ENCODE measurements at regions not wholly inside any gene's neighbourhood (a gene's known extent, or its start where the extent isn't known, plus 50 kb on each side); places are given as distances from the start of the nearest gene placed in this dataset.

DNA sequence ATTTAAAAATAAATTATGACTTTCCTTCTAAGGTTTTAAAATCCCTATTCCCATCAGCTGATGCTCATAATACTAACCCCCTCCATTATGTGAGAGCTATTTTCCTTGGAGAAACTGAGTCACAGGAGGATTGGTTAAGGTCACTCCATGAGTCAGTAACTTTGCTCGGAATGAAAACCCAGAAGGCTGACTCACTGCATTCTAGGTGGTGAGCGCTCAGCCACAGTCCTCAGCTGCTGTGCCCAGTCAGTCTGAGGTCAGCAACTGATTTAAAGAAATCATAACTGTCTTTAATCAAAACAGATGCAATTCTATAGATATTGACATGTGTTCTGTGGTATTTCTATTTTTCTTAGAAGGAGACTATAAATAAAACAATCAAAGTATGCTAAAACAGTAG, 359.2 kb downstream of the GJA1 start:
- ChIA-PET CTCF (interaction anchor here (0.7 kb wide), 1 partner anchor 11 kb away, joined by 3 read pairs; no protein-coding TSS in a partner anchor), POLR2A (no interaction called here)
- no peak overlapping the region for H3K27ac ChIP-seq (ENCODE audit: extremely low read depth, low read depth, low read length)
- no peaks in the 10 kb centered on the region for H3K9me3 ChIP-seq (ENCODE audit: control insufficient read depth, insufficient read depth, low read depth, low read length)
- H3K4me1 ChIP-seq (ENCODE audit: control insufficient read depth, insufficient read depth, low read length): no peaks in the 10 kb centered on the region
- TF ChIP-seq IKZF3 (tag by site-specific recombination; IDR thresholded peaks at IDR 0.05) (no peak), ZNF549 (tag by site-specific recombination; IDR thresholded peaks at IDR 0.05) (no peak), ZNF121 (tag by site-specific recombination; IDR thresholded peaks at IDR 0.05) (no peak), ZNF292 (tag by site-specific recombination; IDR thresholded peaks at IDR 0.05; ENCODE audit: borderline replicate concordance, low read depth) (no peak), SP7 (tag by site-specific recombination; IDR thresholded peaks at IDR 0.05) (no peak), ZFP3 (tag by site-specific recombination; IDR thresholded peaks at IDR 0.05; ENCODE audit: low read depth) (no peak), GLI2 (tag by site-specific recombination; IDR thresholded peaks at IDR 0.05; ENCODE audit: borderline replicate concordance, low read depth) (no peak), ZNF596 (tag by site-specific recombination; IDR thresholded peaks at IDR 0.05) (no peak), ZNF670 (tag by site-specific recombination; IDR thresholded peaks at IDR 0.05; ENCODE audit: low read depth) (no peak), ZNF214 (tag by site-specific recombination; IDR thresholded peaks at IDR 0.05; ENCODE audit: borderline replicate concordance) (no peak), ZNF37A (tag by site-specific recombination; IDR thresholded peaks at IDR 0.05) (no peak), ZNF785 (tag by site-specific recombination; IDR thresholded peaks at IDR 0.05) (no peak)
- TF ChIP-seq, protein P1, sequence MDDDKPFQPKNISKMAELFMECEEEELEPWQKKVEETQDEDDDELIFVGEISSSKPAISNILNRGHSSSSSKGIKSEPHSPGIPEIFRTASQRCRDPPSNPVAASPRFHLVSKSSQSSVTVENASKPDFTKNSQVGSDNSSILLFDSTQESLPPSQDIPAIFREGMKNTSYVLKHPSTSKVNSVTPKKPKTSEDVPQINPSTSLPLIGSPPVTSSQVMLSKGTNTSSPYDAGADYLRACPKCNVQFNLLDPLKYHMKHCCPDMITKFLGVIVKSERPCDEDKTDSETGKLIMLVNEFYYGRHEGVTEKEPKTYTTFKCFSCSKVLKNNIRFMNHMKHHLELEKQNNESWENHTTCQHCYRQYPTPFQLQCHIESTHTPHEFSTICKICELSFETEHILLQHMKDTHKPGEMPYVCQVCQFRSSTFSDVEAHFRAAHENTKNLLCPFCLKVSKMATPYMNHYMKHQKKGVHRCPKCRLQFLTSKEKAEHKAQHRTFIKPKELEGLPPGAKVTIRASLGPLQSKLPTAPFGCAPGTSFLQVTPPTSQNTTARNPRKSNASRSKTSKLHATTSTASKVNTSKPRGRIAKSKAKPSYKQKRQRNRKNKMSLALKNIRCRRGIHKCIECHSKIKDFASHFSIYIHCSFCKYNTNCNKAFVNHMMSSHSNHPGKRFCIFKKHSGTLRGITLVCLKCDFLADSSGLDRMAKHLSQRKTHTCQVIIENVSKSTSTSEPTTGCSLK (tag by site-specific recombination; IDR thresholded peaks at IDR 0.05): no peak
- TF ChIP-seq, protein P2, sequence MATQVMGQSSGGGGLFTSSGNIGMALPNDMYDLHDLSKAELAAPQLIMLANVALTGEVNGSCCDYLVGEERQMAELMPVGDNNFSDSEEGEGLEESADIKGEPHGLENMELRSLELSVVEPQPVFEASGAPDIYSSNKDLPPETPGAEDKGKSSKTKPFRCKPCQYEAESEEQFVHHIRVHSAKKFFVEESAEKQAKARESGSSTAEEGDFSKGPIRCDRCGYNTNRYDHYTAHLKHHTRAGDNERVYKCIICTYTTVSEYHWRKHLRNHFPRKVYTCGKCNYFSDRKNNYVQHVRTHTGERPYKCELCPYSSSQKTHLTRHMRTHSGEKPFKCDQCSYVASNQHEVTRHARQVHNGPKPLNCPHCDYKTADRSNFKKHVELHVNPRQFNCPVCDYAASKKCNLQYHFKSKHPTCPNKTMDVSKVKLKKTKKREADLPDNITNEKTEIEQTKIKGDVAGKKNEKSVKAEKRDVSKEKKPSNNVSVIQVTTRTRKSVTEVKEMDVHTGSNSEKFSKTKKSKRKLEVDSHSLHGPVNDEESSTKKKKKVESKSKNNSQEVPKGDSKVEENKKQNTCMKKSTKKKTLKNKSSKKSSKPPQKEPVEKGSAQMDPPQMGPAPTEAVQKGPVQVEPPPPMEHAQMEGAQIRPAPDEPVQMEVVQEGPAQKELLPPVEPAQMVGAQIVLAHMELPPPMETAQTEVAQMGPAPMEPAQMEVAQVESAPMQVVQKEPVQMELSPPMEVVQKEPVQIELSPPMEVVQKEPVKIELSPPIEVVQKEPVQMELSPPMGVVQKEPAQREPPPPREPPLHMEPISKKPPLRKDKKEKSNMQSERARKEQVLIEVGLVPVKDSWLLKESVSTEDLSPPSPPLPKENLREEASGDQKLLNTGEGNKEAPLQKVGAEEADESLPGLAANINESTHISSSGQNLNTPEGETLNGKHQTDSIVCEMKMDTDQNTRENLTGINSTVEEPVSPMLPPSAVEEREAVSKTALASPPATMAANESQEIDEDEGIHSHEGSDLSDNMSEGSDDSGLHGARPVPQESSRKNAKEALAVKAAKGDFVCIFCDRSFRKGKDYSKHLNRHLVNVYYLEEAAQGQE (tag by site-specific recombination; IDR thresholded peaks at IDR 0.05): no peak
- TF ChIP-seq, protein P3, sequence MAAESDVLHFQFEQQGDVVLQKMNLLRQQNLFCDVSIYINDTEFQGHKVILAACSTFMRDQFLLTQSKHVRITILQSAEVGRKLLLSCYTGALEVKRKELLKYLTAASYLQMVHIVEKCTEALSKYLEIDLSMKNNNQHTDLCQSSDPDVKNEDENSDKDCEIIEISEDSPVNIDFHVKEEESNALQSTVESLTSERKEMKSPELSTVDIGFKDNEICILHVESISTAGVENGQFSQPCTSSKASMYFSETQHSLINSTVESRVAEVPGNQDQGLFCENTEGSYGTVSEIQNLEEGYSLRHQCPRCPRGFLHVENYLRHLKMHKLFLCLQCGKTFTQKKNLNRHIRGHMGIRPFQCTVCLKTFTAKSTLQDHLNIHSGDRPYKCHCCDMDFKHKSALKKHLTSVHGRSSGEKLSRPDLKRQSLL (tag by site-specific recombination; IDR thresholded peaks at IDR 0.05): no peak
- TF ChIP-seq, protein P4, sequence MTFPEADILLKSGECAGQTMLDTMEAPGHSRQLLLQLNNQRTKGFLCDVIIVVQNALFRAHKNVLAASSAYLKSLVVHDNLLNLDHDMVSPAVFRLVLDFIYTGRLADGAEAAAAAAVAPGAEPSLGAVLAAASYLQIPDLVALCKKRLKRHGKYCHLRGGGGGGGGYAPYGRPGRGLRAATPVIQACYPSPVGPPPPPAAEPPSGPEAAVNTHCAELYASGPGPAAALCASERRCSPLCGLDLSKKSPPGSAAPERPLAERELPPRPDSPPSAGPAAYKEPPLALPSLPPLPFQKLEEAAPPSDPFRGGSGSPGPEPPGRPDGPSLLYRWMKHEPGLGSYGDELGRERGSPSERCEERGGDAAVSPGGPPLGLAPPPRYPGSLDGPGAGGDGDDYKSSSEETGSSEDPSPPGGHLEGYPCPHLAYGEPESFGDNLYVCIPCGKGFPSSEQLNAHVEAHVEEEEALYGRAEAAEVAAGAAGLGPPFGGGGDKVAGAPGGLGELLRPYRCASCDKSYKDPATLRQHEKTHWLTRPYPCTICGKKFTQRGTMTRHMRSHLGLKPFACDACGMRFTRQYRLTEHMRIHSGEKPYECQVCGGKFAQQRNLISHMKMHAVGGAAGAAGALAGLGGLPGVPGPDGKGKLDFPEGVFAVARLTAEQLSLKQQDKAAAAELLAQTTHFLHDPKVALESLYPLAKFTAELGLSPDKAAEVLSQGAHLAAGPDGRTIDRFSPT (tag by site-specific recombination; IDR thresholded peaks at IDR 0.05): no peak
- TF ChIP-seq, protein P5, sequence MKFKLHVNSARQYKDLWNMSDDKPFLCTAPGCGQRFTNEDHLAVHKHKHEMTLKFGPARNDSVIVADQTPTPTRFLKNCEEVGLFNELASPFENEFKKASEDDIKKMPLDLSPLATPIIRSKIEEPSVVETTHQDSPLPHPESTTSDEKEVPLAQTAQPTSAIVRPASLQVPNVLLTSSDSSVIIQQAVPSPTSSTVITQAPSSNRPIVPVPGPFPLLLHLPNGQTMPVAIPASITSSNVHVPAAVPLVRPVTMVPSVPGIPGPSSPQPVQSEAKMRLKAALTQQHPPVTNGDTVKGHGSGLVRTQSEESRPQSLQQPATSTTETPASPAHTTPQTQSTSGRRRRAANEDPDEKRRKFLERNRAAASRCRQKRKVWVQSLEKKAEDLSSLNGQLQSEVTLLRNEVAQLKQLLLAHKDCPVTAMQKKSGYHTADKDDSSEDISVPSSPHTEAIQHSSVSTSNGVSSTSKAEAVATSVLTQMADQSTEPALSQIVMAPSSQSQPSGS (tag by site-specific recombination; IDR thresholded peaks at IDR 0.05; ENCODE audit: low read depth): no peak
- H3K4me3 ChIP-seq (ENCODE audit: low read depth, low read length): no peak overlapping the region
- no peaks in the 10 kb centered on the region for H3K36me3 ChIP-seq (ENCODE audit: control insufficient read depth in 2 of 2, insufficient read depth in 1 of 2, low read length in 2 of 2)
